ENCODE measurements at regions not wholly inside any gene's neighbourhood (a gene's known extent, or its start where the extent isn't known, plus 50 kb on each side); places are given as distances from the start of the nearest gene placed in this dataset.
"Not testable (repeated sequence)": the region's sequence is repeated elsewhere in the genome, so short reads cannot be mapped to it uniquely, and the experiment has no call there.

- in situ Hi-C loops (cut with MboI; ENCODE audit: low sequenced_read_pairs), result no loop called here
These were observed 217.9 kb downstream of the FOXD2 start for GRCh38 chr1:47655521-47656300.

GRCh38 chr1:47656719-47657685 is 219.2 kb downstream of the FOXD2 start:
- in situ Hi-C loops (cut with MboI; ENCODE audit: low sequenced_read_pairs), result no loop called here

GRCh38 chr1:47658161-47658920 is 220.5 kb downstream of the FOXD2 start:
- in situ Hi-C loops (cut with MboI; ENCODE audit: low sequenced_read_pairs), result no loop called here

- in situ Hi-C loops (cut with MboI; ENCODE audit: low sequenced_read_pairs), result no loop called here
These were observed 221.3 kb downstream of the FOXD2 start for GRCh38 chr1:47659146-47659545.

GRCh38 chr1:47660622-47661021 is 222.8 kb downstream of the FOXD2 start:
- in situ Hi-C loops (cut with MboI; ENCODE audit: low sequenced_read_pairs), result no loop called here

GRCh38 chr1:47661040-47661439 is 223.2 kb downstream of the FOXD2 start:
- in situ Hi-C loops (cut with MboI; ENCODE audit: low sequenced_read_pairs), result no loop called here

- in situ Hi-C loops (cut with MboI; ENCODE audit: low sequenced_read_pairs), result no loop called here
These were observed 224.2 kb downstream of the FOXD2 start for GRCh38 chr1:47662068-47662467.

- in situ Hi-C loops (cut with MboI; ENCODE audit: low sequenced_read_pairs), result no loop called here
These were observed 225.4 kb downstream of the FOXD2 start for GRCh38 chr1:47663286-47663685.

GRCh38 chr1:47664356-47664755 is 226.5 kb downstream of the FOXD2 start:
- in situ Hi-C loops (cut with MboI; ENCODE audit: low sequenced_read_pairs), result no loop called here

GRCh38 chr1:47664896-47665295 is 227.1 kb downstream of the FOXD2 start:
- in situ Hi-C loops (cut with MboI; ENCODE audit: low sequenced_read_pairs), result not testable (repeated sequence)

- in situ Hi-C loops (cut with MboI; ENCODE audit: low sequenced_read_pairs), result no loop called here
These were observed 231.3 kb downstream of the FOXD2 start for GRCh38 chr1:47669081-47669585.

GRCh38 chr1:47672622-47673021 is 234.8 kb downstream of the FOXD2 start:
- in situ Hi-C loops (cut with MboI; ENCODE audit: low sequenced_read_pairs), result no loop called here

- in situ Hi-C loops (cut with MboI; ENCODE audit: low sequenced_read_pairs), result no loop called here
These were observed 236.3 kb downstream of the FOXD2 start for GRCh38 chr1:47674189-47674588.

GRCh38 chr1:47675047-47675675 is 237.3 kb downstream of the FOXD2 start:
- in situ Hi-C loops (cut with MboI; ENCODE audit: low sequenced_read_pairs), result no loop called here

- in situ Hi-C loops (cut with MboI; ENCODE audit: low sequenced_read_pairs), result no loop called here
These were observed 237.9 kb downstream of the FOXD2 start for GRCh38 chr1:47675721-47676120.

GRCh38 chr1:47676311-47677054 is 238.6 kb downstream of the FOXD2 start:
- in situ Hi-C loops (cut with MboI; ENCODE audit: low sequenced_read_pairs), result no loop called here

GRCh38 chr1:47677241-47677940 is 239.5 kb downstream of the FOXD2 start:
- in situ Hi-C loops (cut with MboI; ENCODE audit: low sequenced_read_pairs), result no loop called here

- in situ Hi-C loops (cut with MboI; ENCODE audit: low sequenced_read_pairs), result no loop called here
These were observed 240.7 kb downstream of the FOXD2 start for GRCh38 chr1:47678464-47678980.

- in situ Hi-C loops (cut with MboI; ENCODE audit: low sequenced_read_pairs), result no loop called here
These were observed 241.5 kb downstream of the FOXD2 start for GRCh38 chr1:47679301-47679791.

Measured in HL-60/S4 (cell line).